ENCODE measurements at regions not wholly inside any gene's neighbourhood (a gene's known extent, or its start where the extent isn't known, plus 50 kb on each side); places are given as distances from the start of the nearest gene placed in this dataset.

DNA sequence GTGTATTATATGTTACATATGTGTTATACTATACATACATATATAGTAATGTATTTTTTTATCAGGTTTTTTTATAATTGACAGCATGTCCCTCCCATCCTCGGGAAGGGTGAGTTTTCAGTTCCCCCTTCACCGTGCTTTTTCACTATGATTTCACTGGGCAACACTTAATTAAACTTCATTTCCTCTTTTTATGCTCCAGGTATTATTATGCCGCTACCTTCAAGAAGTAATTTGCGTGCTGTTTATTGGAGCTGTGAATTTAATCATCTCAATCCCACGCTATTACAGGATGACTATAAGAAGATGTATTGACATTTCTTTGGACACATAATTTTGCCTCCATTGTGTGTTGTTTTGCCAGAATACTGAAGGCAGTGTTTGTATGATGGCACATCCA is 228.6 kb downstream of the SAMD5 start:
- ChIA-PET CTCF (no interaction called here), POLR2A (no interaction called here)
- no peaks in the 10 kb centered on the region for H3K4me1 ChIP-seq
- TF ChIP-seq CHD4 (IDR thresholded peaks at IDR 0.05; ENCODE audit: borderline replicate concordance), result no peak
- TF ChIP-seq NPAS2 (CRISPR knock-in tag; IDR thresholded peaks at IDR 0.05; ENCODE audit: borderline replicate concordance), result no peak
- TF ChIP-seq, protein P1, sequence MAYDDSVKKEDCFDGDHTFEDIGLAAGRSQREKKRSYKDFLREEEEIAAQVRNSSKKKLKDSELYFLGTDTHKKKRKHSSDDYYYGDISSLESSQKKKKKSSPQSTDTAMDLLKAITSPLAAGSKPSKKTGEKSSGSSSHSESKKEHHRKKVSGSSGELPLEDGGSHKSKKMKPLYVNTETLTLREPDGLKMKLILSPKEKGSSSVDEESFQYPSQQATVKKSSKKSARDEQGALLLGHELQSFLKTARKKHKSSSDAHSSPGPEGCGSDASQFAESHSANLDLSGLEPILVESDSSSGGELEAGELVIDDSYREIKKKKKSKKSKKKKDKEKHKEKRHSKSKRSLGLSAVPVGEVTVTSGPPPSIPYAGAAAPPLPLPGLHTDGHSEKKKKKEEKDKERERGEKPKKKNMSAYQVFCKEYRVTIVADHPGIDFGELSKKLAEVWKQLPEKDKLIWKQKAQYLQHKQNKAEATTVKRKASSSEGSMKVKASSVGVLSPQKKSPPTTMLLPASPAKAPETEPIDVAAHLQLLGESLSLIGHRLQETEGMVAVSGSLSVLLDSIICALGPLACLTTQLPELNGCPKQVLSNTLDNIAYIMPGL (CRISPR knock-in tag; IDR thresholded peaks at IDR 0.05; ENCODE audit: borderline replicate concordance), result no peak
- TF ChIP-seq CBX2 (IDR thresholded peaks at IDR 0.05; ENCODE audit: borderline replicate concordance, low read depth), result no peak
- TF ChIP-seq ZNF302 (CRISPR knock-in tag; IDR thresholded peaks at IDR 0.05), result no peak
- TF ChIP-seq ZFP36 (IDR thresholded peaks at IDR 0.05; ENCODE audit: borderline replicate concordance, partially characterized antibody), result no peak
- no peak for TF ChIP-seq CHD2 (IDR thresholded peaks at IDR 0.05; ENCODE audit: low read length, partially characterized antibody)
- no peak for TF ChIP-seq FOSB (CRISPR knock-in tag; IDR thresholded peaks at IDR 0.05)
- no peak for TF ChIP-seq HDAC2 (IDR thresholded peaks at IDR 0.05)
- FAIRE-seq (no peak), ATAC-seq (no peak), DNase-seq (ENCODE audit: low read depth in 1 of 2, low spot score in 1 of 2) (no peak)
- H3K9me3 ChIP-seq, result no peaks in the 10 kb centered on the region
- H3K27ac ChIP-seq, result no peak overlapping the region
- H3K4me2 ChIP-seq, result no peak overlapping the region
- H3K4me3 ChIP-seq, result no peak overlapping the region
- 61% methylated on average over 5 of the region's 5 CpGs for WGBS (ENCODE audit: missing lambda C conversion rate)

DNA sequence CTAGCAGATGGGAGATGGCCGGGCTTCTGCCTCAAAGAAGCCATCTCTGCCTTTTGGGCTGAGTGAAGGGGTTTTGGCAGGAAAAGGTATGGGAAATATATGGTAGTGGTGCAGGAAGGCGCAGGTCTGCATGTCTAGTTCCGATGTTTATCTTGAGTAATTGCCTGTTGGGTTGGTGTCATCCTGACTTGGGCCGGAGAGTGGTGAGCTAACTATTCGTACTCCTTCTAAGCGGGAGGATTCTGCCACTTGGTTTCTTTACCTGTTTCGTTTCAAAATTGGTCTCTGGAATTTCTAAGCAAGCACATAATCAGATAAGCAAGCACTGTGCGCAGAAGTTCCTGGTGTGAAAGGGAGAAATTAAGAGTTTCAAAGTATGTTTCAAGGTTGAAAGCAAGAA is 229.6 kb downstream of the SAMD5 start:
- CTCF ChIA-PET, result no interaction called here
- DNase-seq (ENCODE audit: low read depth in 1 of 2, low spot score in 1 of 2) (no peak), ATAC-seq (no peak), FAIRE-seq (no peak)
- Histone ChIP-seq H3K4me2 (no peak overlapping the region), H3K9me3 (no peaks in the 10 kb centered on the region), H3K4me3 (no peak overlapping the region), H3K4me1 (no peaks in the 10 kb centered on the region), H3K27ac (no peak overlapping the region)
- no peak for TF ChIP-seq MAFK (IDR thresholded peaks at IDR 0.05; ENCODE audit: partially characterized antibody)
- TF ChIP-seq HDAC2 (IDR thresholded peaks at IDR 0.05), result no peak
- no peak for TF ChIP-seq NPAS2 (CRISPR knock-in tag; IDR thresholded peaks at IDR 0.05; ENCODE audit: borderline replicate concordance)
- TF ChIP-seq, protein P2, sequence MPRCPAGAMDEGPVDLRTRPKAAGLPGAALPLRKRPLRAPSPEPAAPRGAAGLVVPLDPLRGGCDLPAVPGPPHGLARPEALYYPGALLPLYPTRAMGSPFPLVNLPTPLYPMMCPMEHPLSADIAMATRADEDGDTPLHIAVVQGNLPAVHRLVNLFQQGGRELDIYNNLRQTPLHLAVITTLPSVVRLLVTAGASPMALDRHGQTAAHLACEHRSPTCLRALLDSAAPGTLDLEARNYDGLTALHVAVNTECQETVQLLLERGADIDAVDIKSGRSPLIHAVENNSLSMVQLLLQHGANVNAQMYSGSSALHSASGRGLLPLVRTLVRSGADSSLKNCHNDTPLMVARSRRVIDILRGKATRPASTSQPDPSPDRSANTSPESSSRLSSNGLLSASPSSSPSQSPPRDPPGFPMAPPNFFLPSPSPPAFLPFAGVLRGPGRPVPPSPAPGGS (IDR thresholded peaks at IDR 0.05), result no peak
- TF ChIP-seq TP53 (CRISPR knock-in tag; IDR thresholded peaks at IDR 0.05), result no peak
- no peak for TF ChIP-seq GATA3 (IDR thresholded peaks at IDR 0.05; ENCODE audit: borderline replicate concordance)
- TF ChIP-seq FOSL2 (IDR thresholded peaks at IDR 0.05), result no peak
- TF ChIP-seq FOSL2 (CRISPR knock-in tag; IDR thresholded peaks at IDR 0.05), result no peak
- TF ChIP-seq, protein P3, sequence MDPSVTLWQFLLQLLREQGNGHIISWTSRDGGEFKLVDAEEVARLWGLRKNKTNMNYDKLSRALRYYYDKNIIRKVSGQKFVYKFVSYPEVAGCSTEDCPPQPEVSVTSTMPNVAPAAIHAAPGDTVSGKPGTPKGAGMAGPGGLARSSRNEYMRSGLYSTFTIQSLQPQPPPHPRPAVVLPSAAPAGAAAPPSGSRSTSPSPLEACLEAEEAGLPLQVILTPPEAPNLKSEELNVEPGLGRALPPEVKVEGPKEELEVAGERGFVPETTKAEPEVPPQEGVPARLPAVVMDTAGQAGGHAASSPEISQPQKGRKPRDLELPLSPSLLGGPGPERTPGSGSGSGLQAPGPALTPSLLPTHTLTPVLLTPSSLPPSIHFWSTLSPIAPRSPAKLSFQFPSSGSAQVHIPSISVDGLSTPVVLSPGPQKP (IDR thresholded peaks at IDR 0.05; ENCODE audit: low read depth, low read length), result no peak
- TF ChIP-seq CHD4 (IDR thresholded peaks at IDR 0.05; ENCODE audit: borderline replicate concordance), result no peak
- TF ChIP-seq, protein P1 (CRISPR knock-in tag; IDR thresholded peaks at IDR 0.05; ENCODE audit: borderline replicate concordance), result no peak
- TF ChIP-seq, protein P4, sequence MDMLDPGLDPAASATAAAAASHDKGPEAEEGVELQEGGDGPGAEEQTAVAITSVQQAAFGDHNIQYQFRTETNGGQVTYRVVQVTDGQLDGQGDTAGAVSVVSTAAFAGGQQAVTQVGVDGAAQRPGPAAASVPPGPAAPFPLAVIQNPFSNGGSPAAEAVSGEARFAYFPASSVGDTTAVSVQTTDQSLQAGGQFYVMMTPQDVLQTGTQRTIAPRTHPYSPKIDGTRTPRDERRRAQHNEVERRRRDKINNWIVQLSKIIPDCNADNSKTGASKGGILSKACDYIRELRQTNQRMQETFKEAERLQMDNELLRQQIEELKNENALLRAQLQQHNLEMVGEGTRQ (IDR thresholded peaks at IDR 0.05), result no peak
- TF ChIP-seq, protein P5, sequence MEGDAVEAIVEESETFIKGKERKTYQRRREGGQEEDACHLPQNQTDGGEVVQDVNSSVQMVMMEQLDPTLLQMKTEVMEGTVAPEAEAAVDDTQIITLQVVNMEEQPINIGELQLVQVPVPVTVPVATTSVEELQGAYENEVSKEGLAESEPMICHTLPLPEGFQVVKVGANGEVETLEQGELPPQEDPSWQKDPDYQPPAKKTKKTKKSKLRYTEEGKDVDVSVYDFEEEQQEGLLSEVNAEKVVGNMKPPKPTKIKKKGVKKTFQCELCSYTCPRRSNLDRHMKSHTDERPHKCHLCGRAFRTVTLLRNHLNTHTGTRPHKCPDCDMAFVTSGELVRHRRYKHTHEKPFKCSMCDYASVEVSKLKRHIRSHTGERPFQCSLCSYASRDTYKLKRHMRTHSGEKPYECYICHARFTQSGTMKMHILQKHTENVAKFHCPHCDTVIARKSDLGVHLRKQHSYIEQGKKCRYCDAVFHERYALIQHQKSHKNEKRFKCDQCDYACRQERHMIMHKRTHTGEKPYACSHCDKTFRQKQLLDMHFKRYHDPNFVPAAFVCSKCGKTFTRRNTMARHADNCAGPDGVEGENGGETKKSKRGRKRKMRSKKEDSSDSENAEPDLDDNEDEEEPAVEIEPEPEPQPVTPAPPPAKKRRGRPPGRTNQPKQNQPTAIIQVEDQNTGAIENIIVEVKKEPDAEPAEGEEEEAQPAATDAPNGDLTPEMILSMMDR (IDR thresholded peaks at IDR 0.05), result no peak
- TF ChIP-seq SMC3 (IDR thresholded peaks at IDR 0.05), result no peak
- no peak for TF ChIP-seq POLR2A (IDR thresholded peaks at IDR 0.05; ENCODE audit: low read length)
- no peak for TF ChIP-seq FOSB (CRISPR knock-in tag; IDR thresholded peaks at IDR 0.05)
- no peak for TF ChIP-seq CBX2 (IDR thresholded peaks at IDR 0.05; ENCODE audit: borderline replicate concordance, low read depth)
- TF ChIP-seq CBX8 (IDR thresholded peaks at IDR 0.05), result no peak
- TF ChIP-seq, protein P6, sequence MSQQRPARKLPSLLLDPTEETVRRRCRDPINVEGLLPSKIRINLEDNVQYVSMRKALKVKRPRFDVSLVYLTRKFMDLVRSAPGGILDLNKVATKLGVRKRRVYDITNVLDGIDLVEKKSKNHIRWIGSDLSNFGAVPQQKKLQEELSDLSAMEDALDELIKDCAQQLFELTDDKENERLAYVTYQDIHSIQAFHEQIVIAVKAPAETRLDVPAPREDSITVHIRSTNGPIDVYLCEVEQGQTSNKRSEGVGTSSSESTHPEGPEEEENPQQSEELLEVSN (IDR thresholded peaks at IDR 0.05; ENCODE audit: borderline replicate concordance, low read depth), result no peak
- no peak for TF ChIP-seq KDM5A (IDR thresholded peaks at IDR 0.05)
- no peak for TF ChIP-seq HOXB13 (CRISPR knock-in tag; IDR thresholded peaks at IDR 0.05; ENCODE audit: low read depth)
- POLR2A ChIA-PET, result no interaction called here
- 70% methylated on average over 8 of the region's 8 CpGs for WGBS (ENCODE audit: missing lambda C conversion rate)
